ENCODE measurements at regions not wholly inside any gene's neighbourhood (a gene's known extent, or its start where the extent isn't known, plus 50 kb on each side); places are given as distances from the start of the nearest gene placed in this dataset.
"Not testable (repeated sequence)": the region's sequence is repeated elsewhere in the genome, so short reads cannot be mapped to it uniquely, and the experiment has no call there.

- H3K27me3 ChIP-seq: no peaks in the 10 kb centered on the region
- WGBS, 2 donors: 62 to 67% methylated on average over 1 of the region's 1 CpG
- peaks cover 0 to 21% (median 1%) of the 10 kb centered on the region in 4 donors for H3K9me3 ChIP-seq
- TF ChIP-seq, protein P1, sequence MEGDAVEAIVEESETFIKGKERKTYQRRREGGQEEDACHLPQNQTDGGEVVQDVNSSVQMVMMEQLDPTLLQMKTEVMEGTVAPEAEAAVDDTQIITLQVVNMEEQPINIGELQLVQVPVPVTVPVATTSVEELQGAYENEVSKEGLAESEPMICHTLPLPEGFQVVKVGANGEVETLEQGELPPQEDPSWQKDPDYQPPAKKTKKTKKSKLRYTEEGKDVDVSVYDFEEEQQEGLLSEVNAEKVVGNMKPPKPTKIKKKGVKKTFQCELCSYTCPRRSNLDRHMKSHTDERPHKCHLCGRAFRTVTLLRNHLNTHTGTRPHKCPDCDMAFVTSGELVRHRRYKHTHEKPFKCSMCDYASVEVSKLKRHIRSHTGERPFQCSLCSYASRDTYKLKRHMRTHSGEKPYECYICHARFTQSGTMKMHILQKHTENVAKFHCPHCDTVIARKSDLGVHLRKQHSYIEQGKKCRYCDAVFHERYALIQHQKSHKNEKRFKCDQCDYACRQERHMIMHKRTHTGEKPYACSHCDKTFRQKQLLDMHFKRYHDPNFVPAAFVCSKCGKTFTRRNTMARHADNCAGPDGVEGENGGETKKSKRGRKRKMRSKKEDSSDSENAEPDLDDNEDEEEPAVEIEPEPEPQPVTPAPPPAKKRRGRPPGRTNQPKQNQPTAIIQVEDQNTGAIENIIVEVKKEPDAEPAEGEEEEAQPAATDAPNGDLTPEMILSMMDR (IDR thresholded peaks at IDR 0.05): no peak
- TF ChIP-seq EP300 (IDR thresholded peaks at IDR 0.05) (peak; percentile 65 to 67), POLR2A (IDR thresholded peaks at IDR 0.05) (no peak)
- H3K4me1 ChIP-seq: no peaks in the 10 kb centered on the region
- no peaks in the 10 kb centered on the region for H3K36me3 ChIP-seq
- no peak for DNase-seq (ENCODE audit: low spot score in 2 of 2)
- H3K4me3 ChIP-seq: no peak overlapping the region
- peak overlapping the region in 2 of 4 donors; percentile 62 to 68 for H3K27ac ChIP-seq
Observed at GRCh38 chr5:68067291-68067690, 148.3 kb upstream of the PIK3R1 start.

GRCh38 chr5:68066277-68066955 is 149.1 kb upstream of the PIK3R1 start:
- H3K9me3 ChIP-seq: peaks cover 0 to 26% (median 2%) of the 10 kb centered on the region in 4 donors
- no peak overlapping the region for H3K4me3 ChIP-seq
- no peaks in the 10 kb centered on the region for H3K4me1 ChIP-seq
- H3K36me3 ChIP-seq: no peaks in the 10 kb centered on the region
- DNase-seq (ENCODE audit: low spot score in 2 of 2): no peak
- TF ChIP-seq, protein P1 (IDR thresholded peaks at IDR 0.05): no peak
- TF ChIP-seq EP300 (IDR thresholded peaks at IDR 0.05) (no peak), POLR2A (IDR thresholded peaks at IDR 0.05) (no peak)
- peak overlapping the region in 1 of 4 donors; percentile 60 for H3K27ac ChIP-seq
- no peaks in the 10 kb centered on the region for H3K27me3 ChIP-seq
- 79 to 91% methylated on average over 3 of the region's 3 CpGs for WGBS, 2 donors

GRCh38 chr5:68065321-68065720 is 150.2 kb upstream of the PIK3R1 start:
- H3K27ac ChIP-seq; H3K4me3 ChIP-seq; DNase-seq (ENCODE audit: low spot score in 2 of 2); H3K36me3 ChIP-seq; H3K4me1 ChIP-seq; H3K27me3 ChIP-seq: not testable (repeated sequence)
- peaks cover 0 to 26% (median 2%) of the 10 kb centered on the region in 4 donors for H3K9me3 ChIP-seq
- 98% methylated on average over 3 of the region's 3 CpGs for WGBS, 2 donors

- Histone ChIP-seq H3K36me3 (no peaks in the 10 kb centered on the region), H3K9me3 (peaks cover 0 to 17% (median 2%) of the 10 kb centered on the region in 4 donors), H3K27me3 (no peaks in the 10 kb centered on the region), H3K4me3 (no peak overlapping the region), H3K4me1 (no peaks in the 10 kb centered on the region), H3K27ac (no peak overlapping the region)
- no peak for DNase-seq (ENCODE audit: low spot score in 2 of 2)
- TF ChIP-seq EP300 (IDR thresholded peaks at IDR 0.05) (no peak), POLR2A (IDR thresholded peaks at IDR 0.05) (no peak)
- TF ChIP-seq, protein P1 (IDR thresholded peaks at IDR 0.05): no peak
- WGBS, 2 donors: 91 to 97% methylated on average over 1 of the region's 1 CpG
Observed at GRCh38 chr5:68060382-68060781, 155.2 kb upstream of the PIK3R1 start.

- TF ChIP-seq, protein P1 (IDR thresholded peaks at IDR 0.05): no peak
- TF ChIP-seq POLR2A (IDR thresholded peaks at IDR 0.05): no peak
- no peak for TF ChIP-seq EP300 (IDR thresholded peaks at IDR 0.05)
- Histone ChIP-seq H3K9me3 (peaks cover 0 to 4% (median 0%) of the 10 kb centered on the region in 4 donors), H3K4me1 (peaks cover 0 to 11% (median 5%) of the 10 kb centered on the region in 4 donors), H3K27me3 (no peaks in the 10 kb centered on the region), H3K36me3 (no peaks in the 10 kb centered on the region), H3K4me3 (no peak overlapping the region), H3K27ac (no peak overlapping the region)
- no peak for DNase-seq (ENCODE audit: low spot score in 2 of 2)
- WGBS, 2 donors: 72 to 78% methylated on average over 4 of the region's 4 CpGs
Observed at GRCh38 chr5:68057191-68057590, 158.4 kb upstream of the PIK3R1 start.

Measured in tibial nerve (tissue), 4 donors.